Astrocyte (in vitro differentiated cells and primary cell): ENCODE measurements at regions not wholly inside any gene's neighbourhood (a gene's known extent, or its start where the extent isn't known, plus 50 kb on each side); places are given as distances from the start of the nearest gene placed in this dataset.
A peak's percentile ranks its signal among the peaks of the same experiment; 100 is the strongest.

ENCODE experiments used
- DNase-seq: peaks from one replicate; pipeline ENCODE4 v3.0.0-alpha.2; 2010; ENCODE audit warnings: low read depth
- FAIRE-seq: peaks from 2 replicates; lab custom pipeline; 2011; peaks lifted over from hg19 to GRCh38; lab: Jason Lieb, UNC
- H2AFZ ChIP-seq: 2 replicates; pipeline ENCODE4 v1.6.0; 2012; ENCODE audit warnings: low read depth, low read length, inconsistent platforms
- H3K27ac ChIP-seq: 2 replicates; pipeline ENCODE4 v1.5.1; 2011; ENCODE audit warnings: low read depth, low read length, inconsistent platforms
- H3K27me3 ChIP-seq: 2 replicates; pipeline ENCODE4 v1.6.0; 2011; ENCODE audit warnings: low read length, inconsistent platforms; ENCODE audit not compliant: insufficient read depth
- H3K36me3 ChIP-seq: 2 replicates; pipeline ENCODE4 v1.5.1; 2011; ENCODE audit warnings: low read length, inconsistent platforms; ENCODE audit not compliant: insufficient read depth
- H3K4me1 ChIP-seq: 2 replicates; pipeline ENCODE4 v1.5.1; 2011; ENCODE audit warnings: low read length, inconsistent platforms; ENCODE audit not compliant: insufficient read depth
- H3K4me2 ChIP-seq: 2 replicates; pipeline ENCODE4 v1.6.0; 2012; ENCODE audit warnings: low read length, inconsistent platforms
- H3K4me3 ChIP-seq: 2 replicates; pipeline ENCODE4 v1.5.1; 2011; ENCODE audit warnings: low read depth, mild to moderate bottlenecking, low read length, inconsistent platforms; ENCODE audit not compliant: insufficient read depth
- H3K79me2 ChIP-seq: 2 replicates; pipeline ENCODE4 v1.6.0; 2012; ENCODE audit warnings: mild to moderate bottlenecking, low read length, inconsistent platforms; ENCODE audit not compliant: insufficient read depth
- H3K9ac ChIP-seq: 2 replicates; pipeline ENCODE4 v1.6.0; 2012; ENCODE audit warnings: mild to moderate bottlenecking, low read length, inconsistent platforms
- H3K9me3 ChIP-seq: 2 replicates; pipeline ENCODE4 v1.5.1; 2012; ENCODE audit warnings: low read depth, mild to moderate bottlenecking, low read length, inconsistent platforms; ENCODE audit not compliant: insufficient read depth
- H4K20me1 ChIP-seq: 2 replicates; pipeline ENCODE4 v1.6.0; 2012; ENCODE audit warnings: low read length, inconsistent platforms; ENCODE audit not compliant: insufficient read depth
- H3K27ac Mint-ChIP-seq: one replicate; pipeline ENCODE4 v1.8.0; 2021; ENCODE audit warnings: mild to moderate bottlenecking, mixed read lengths; ENCODE audit not compliant: unreplicated experiment
- H3K27me3 Mint-ChIP-seq: one replicate; pipeline ENCODE4 v1.8.0; 2021; ENCODE audit warnings: low read depth, mixed read lengths; ENCODE audit not compliant: unreplicated experiment
- H3K36me3 Mint-ChIP-seq: one replicate; pipeline ENCODE4 v1.8.0; 2021; ENCODE audit warnings: low read depth, mixed read lengths; ENCODE audit not compliant: unreplicated experiment
- H3K4me1 Mint-ChIP-seq: one replicate; pipeline ENCODE4 v1.8.0; 2021; ENCODE audit warnings: low read depth, mixed read lengths; ENCODE audit not compliant: unreplicated experiment
- H3K4me3 Mint-ChIP-seq: one replicate; pipeline ENCODE4 v1.8.0; 2021; ENCODE audit warnings: mild to moderate bottlenecking, moderate library complexity, mixed read lengths; ENCODE audit not compliant: unreplicated experiment
- H3K9me3 Mint-ChIP-seq: one replicate; pipeline ENCODE4 v1.8.0; 2021; ENCODE audit warnings: mild to moderate bottlenecking, mixed read lengths; ENCODE audit not compliant: unreplicated experiment
- EZH2 ChIP-seq: IDR thresholded peaks from 2 replicates; pipeline ENCODE4 v1.6.1; 2012; ENCODE audit warnings: mild to moderate bottlenecking, low read length, inconsistent platforms; ENCODE audit not compliant: insufficient read depth
- TF ChIP-seq, protein P1 (sequence below): IDR thresholded peaks from 2 replicates; pipeline ENCODE4 v1.5.1; 2011; ENCODE audit warnings: low read depth, mild to moderate bottlenecking, inconsistent platforms, low read length, moderate library complexity; ENCODE audit not compliant: insufficient read depth

DNA sequence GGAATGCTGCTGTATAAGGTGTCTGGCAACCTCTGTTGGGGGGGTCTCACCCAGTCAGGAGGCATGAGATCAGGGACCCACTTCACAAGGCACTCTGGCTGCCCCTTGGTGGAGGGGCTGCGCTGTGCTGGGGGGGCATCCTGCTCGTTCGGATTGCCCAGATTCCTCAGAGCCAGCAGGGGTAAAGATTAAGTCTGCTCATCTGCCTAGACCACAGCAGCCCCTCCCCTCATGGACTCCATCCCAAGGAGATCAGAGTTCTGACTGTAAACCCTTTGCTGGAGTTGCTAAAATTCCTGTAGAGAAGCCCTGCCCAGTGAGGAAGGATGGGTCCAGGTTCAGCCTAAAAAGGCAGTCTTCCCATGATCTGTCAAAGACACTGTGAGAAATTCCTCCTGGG lies 262.0 kb upstream of the C9orf72 start:
- H3K27ac Mint-ChIP-seq: peak overlapping the region; percentile 13
- Histone ChIP-seq H3K79me2 (no peaks in the 10 kb centered on the region), H3K27ac (no peak overlapping the region), H3K4me3 (no peak overlapping the region), H3K4me2 (no peak overlapping the region), H3K27me3 (no peaks in the 10 kb centered on the region), H4K20me1 (no peaks in the 10 kb centered on the region), H3K9ac (no peak overlapping the region), H2AFZ (no peak overlapping the region), H3K36me3 (no peaks in the 10 kb centered on the region), H3K9me3 (no peaks in the 10 kb centered on the region), H3K4me1 (no peaks in the 10 kb centered on the region)
- H3K27me3 Mint-ChIP-seq: peaks cover 5% of the 10 kb centered on the region
- DNase-seq (no peak), FAIRE-seq (no peak)
- no peaks in the 10 kb centered on the region for H3K9me3 Mint-ChIP-seq
- H3K4me3 Mint-ChIP-seq: no peak overlapping the region
- H3K4me1 Mint-ChIP-seq: no peaks in the 10 kb centered on the region
- no peaks in the 10 kb centered on the region for H3K36me3 Mint-ChIP-seq
- TF ChIP-seq, protein P1, sequence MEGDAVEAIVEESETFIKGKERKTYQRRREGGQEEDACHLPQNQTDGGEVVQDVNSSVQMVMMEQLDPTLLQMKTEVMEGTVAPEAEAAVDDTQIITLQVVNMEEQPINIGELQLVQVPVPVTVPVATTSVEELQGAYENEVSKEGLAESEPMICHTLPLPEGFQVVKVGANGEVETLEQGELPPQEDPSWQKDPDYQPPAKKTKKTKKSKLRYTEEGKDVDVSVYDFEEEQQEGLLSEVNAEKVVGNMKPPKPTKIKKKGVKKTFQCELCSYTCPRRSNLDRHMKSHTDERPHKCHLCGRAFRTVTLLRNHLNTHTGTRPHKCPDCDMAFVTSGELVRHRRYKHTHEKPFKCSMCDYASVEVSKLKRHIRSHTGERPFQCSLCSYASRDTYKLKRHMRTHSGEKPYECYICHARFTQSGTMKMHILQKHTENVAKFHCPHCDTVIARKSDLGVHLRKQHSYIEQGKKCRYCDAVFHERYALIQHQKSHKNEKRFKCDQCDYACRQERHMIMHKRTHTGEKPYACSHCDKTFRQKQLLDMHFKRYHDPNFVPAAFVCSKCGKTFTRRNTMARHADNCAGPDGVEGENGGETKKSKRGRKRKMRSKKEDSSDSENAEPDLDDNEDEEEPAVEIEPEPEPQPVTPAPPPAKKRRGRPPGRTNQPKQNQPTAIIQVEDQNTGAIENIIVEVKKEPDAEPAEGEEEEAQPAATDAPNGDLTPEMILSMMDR: no peak
- no peak for TF ChIP-seq EZH2

DNA sequence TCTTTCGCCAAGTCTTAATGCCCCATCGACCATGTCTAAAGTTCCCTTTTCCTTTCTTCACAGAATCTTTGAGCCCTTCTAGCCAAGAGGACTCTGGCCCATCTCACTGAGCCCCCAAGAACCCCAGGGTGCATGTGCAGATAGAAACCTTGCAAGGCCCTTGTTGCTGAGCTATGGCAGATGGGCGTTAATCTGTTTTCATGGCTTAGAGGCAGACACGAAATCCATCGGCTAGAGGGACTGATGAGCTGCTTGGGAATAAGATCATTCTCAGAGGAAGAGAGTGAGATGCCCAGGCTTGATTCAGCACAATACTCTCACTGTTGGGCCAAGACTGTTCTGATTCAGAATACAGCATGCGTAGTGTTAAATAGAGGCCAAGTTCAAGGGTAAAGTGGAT lies 262.5 kb upstream of the C9orf72 start:
- Histone ChIP-seq H3K9ac (no peak overlapping the region), H3K4me1 (no peaks in the 10 kb centered on the region), H3K27me3 (no peaks in the 10 kb centered on the region), H3K9me3 (no peaks in the 10 kb centered on the region), H3K27ac (no peak overlapping the region), H3K79me2 (no peaks in the 10 kb centered on the region), H3K4me3 (no peak overlapping the region), H3K4me2 (no peak overlapping the region), H3K36me3 (no peaks in the 10 kb centered on the region), H4K20me1 (no peaks in the 10 kb centered on the region), H2AFZ (no peak overlapping the region)
- Mint-ChIP-seq H3K4me3 (no peak overlapping the region), H3K36me3 (no peaks in the 10 kb centered on the region), H3K9me3 (no peaks in the 10 kb centered on the region), H3K27me3 (peaks cover 5% of the 10 kb centered on the region), H3K27ac (peak overlapping the region; percentile 13), H3K4me1 (no peaks in the 10 kb centered on the region)
- FAIRE-seq: no peak
- no peak for DNase-seq
- TF ChIP-seq, protein P1: no peak
- no peak for TF ChIP-seq EZH2

DNA sequence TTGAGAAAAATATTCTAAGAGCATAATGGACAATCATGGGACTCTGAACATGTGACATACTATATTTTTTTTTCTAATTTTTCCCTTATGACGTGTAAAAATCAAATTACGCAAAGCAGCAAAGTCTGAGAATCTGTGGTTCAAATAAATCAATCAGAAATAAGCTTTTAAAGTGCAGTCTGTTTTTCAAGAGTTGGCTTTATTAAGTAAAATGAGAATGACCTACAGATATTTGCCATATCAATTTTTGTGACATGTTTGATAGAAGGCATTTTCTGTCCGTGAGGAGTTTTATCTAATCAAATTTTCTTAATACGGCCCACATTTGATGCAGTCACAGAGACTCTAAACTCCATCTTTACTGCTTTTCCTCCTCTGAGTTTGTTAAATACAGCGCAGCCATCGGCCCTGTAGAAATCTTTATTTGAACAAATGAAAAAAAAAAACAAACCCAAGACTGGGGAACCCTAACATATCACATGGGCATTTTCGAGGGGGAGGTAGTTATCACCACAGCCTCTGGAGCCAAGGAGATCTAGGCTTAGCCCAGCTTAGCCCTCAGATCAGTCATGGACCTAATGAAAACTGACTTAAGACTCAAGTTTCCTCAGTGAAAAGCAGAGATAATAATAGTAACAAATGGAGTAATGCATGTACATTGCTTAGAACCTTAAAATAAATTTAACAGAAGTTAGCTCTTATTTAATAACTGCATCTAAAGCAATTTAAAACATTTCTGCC lies 263.6 kb upstream of the C9orf72 start:
- no peak overlapping the region for H3K4me2 ChIP-seq
- H3K36me3 Mint-ChIP-seq: no peaks in the 10 kb centered on the region
- no peaks in the 10 kb centered on the region for H3K4me1 ChIP-seq
- no peaks in the 10 kb centered on the region for H3K27me3 ChIP-seq
- H3K27me3 Mint-ChIP-seq: peaks cover 5% of the 10 kb centered on the region
- DNase-seq (no peak), FAIRE-seq (no peak)
- no peak overlapping the region for H3K4me3 Mint-ChIP-seq
- no peaks in the 10 kb centered on the region for H3K9me3 Mint-ChIP-seq
- H3K79me2 ChIP-seq: no peaks in the 10 kb centered on the region
- no peaks in the 10 kb centered on the region for H3K4me1 Mint-ChIP-seq
- no peak overlapping the region for H3K27ac Mint-ChIP-seq
- no peak overlapping the region for H3K9ac ChIP-seq
- no peaks in the 10 kb centered on the region for H3K36me3 ChIP-seq
- TF ChIP-seq, protein P1: no peak
- TF ChIP-seq EZH2: no peak
- no peaks in the 10 kb centered on the region for H3K9me3 ChIP-seq
- no peak overlapping the region for H3K4me3 ChIP-seq
- no peak overlapping the region for H2AFZ ChIP-seq
- no peak overlapping the region for H3K27ac ChIP-seq
- no peaks in the 10 kb centered on the region for H4K20me1 ChIP-seq
